ENCODE measurements at regions not wholly inside any gene's neighbourhood (a gene's known extent, or its start where the extent isn't known, plus 50 kb on each side); places are given as distances from the start of the nearest gene placed in this dataset.

DNA sequence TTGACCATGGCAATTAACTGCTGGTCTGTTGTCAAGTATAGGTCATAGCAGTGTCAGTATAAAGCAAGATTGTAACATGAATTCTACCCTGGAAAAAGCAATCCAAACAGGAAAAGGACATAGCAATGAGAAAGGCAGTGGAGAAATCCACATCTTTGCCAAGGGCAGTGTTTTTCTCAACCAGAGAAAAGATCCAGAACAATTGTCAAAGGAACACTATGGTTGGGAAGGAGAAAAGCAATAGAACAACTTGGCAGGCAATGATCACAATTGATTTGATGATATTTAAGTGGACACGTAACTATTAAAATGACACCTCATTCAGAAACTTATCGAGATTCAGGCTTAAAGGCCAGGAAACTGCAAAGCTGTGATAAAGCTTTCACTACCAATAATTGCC, 271.1 kb downstream of the DIPK2A start:
- intact Hi-C loops (cut with DNase I, micrococcal nuclease): no loop called here
- CTCF ChIA-PET: no interaction called here
- Mint-ChIP-seq H3K27ac (no peak overlapping the region), H3K4me3 (no peak overlapping the region), H3K4me1 (no peaks in the 10 kb centered on the region), H3K9me3 (ENCODE audit: low read depth) (no peaks in the 10 kb centered on the region), H3K36me3 (ENCODE audit: low read depth) (no peaks in the 10 kb centered on the region), H3K27me3 (peaks cover 3% of the 10 kb centered on the region)
- POLR2A ChIA-PET: no interaction called here
- DNase-seq (no peak), ATAC-seq (no peak)

DNA sequence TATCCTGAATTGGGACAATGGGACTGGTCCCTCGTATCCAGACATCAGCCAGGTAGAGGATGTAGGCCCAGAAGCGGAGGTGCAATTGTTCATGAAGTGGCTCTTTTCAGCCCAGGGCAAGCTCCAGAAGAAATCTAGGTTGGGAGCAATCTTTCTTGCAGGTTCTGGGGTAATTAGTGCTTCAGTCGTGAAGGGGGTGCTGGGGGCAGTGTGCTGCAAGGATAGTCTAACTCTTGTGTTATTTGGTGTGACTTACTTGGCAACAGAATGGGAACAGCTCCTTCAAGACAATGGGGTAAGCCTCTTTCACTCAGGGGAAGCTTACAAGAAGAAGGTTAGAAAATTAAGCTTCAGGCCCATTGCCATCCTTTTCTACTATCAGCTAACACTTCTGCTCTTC, 273.0 kb downstream of the DIPK2A start:
- Mint-ChIP-seq H3K36me3 (ENCODE audit: low read depth) (no peaks in the 10 kb centered on the region), H3K9me3 (ENCODE audit: low read depth) (no peaks in the 10 kb centered on the region), H3K27ac (no peak overlapping the region), H3K27me3 (peaks cover 3% of the 10 kb centered on the region), H3K4me3 (no peak overlapping the region), H3K4me1 (no peaks in the 10 kb centered on the region)
- ATAC-seq (no peak), DNase-seq (peak; percentile 4)
- ChIA-PET CTCF (interaction anchor here (0.5 to 0.9 kb wide), 2 partner anchors 10 to 25 kb away, joined by 3 read pairs; no protein-coding TSS in a partner anchor), POLR2A (no interaction called here)
- intact Hi-C loops (cut with DNase I, micrococcal nuclease): no loop called here

DNA sequence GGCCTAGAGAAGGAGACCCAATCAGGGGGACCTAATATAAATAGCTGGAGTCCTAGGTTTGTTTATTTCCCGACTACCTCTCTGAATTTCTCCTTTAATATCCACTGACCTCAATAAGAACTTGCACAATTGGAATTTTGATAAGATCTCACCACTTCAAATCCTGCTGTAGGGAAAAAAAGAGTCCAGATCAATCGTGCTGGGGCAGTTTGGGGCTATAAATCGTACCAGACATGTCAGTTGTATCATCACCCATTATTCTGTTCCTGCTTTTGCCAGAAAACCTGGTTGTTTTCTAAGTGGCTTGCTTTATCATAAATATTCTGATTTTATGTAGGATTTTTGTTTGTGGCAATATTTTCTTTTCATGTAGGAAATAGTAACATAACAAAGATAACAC, 281.3 kb downstream of the DIPK2A start:
- no peaks in the 10 kb centered on the region for H3K4me1 Mint-ChIP-seq
- no peaks in the 10 kb centered on the region for H3K36me3 Mint-ChIP-seq (ENCODE audit: low read depth)
- CTCF ChIA-PET: no interaction called here
- H3K27ac Mint-ChIP-seq: no peak overlapping the region
- H3K4me3 Mint-ChIP-seq: no peak overlapping the region
- ATAC-seq (no peak), DNase-seq (no peak)
- H3K27me3 Mint-ChIP-seq: peaks cover 9% of the 10 kb centered on the region
- no peaks in the 10 kb centered on the region for H3K9me3 Mint-ChIP-seq (ENCODE audit: low read depth)
- POLR2A ChIA-PET: no interaction called here
- intact Hi-C loops (cut with DNase I, micrococcal nuclease): no loop called here

DNA sequence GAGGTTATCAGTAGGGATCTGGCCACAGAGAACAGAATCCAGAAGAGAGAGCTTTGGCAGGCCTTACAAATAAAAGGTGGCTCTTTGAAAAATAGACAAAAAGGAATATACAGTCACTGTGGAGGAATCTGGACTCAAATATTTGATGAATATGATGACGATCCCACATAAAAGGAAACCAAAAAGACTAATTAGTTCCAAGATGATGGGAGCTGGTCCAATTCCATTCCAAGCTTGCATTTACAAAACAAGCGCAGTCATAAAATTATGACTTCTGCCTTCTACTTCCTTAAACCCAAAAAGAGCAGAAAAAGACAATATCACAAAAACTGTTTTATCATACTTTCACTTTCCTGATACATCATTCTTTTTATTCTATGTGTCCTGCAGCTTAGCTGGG, 285.8 kb downstream of the DIPK2A start:
- H3K4me1 Mint-ChIP-seq: no peaks in the 10 kb centered on the region
- H3K27me3 Mint-ChIP-seq: peaks cover 13% of the 10 kb centered on the region
- no peaks in the 10 kb centered on the region for H3K9me3 Mint-ChIP-seq (ENCODE audit: low read depth)
- no peak for DNase-seq
- POLR2A ChIA-PET: no interaction called here
- no peak overlapping the region for H3K27ac Mint-ChIP-seq
- intact Hi-C loops (cut with DNase I, micrococcal nuclease): no loop called here
- no peak overlapping the region for H3K4me3 Mint-ChIP-seq
- H3K36me3 Mint-ChIP-seq (ENCODE audit: low read depth): no peaks in the 10 kb centered on the region
- no peak for ATAC-seq
- CTCF ChIA-PET: no interaction called here

GRCh38 chr3:144259267-144259666, 287.6 kb downstream of the DIPK2A start:
- Mint-ChIP-seq H3K9me3 (ENCODE audit: low read depth) (no peaks in the 10 kb centered on the region), H3K36me3 (ENCODE audit: low read depth) (no peaks in the 10 kb centered on the region), H3K4me3 (no peak overlapping the region), H3K27me3 (peaks cover 8% of the 10 kb centered on the region), H3K27ac (no peak overlapping the region), H3K4me1 (no peaks in the 10 kb centered on the region)
- ATAC-seq (no peak), DNase-seq (no peak)
- ChIA-PET CTCF (no interaction called here), POLR2A (no interaction called here)
- intact Hi-C loops (cut with DNase I, micrococcal nuclease): no loop called here

DNA sequence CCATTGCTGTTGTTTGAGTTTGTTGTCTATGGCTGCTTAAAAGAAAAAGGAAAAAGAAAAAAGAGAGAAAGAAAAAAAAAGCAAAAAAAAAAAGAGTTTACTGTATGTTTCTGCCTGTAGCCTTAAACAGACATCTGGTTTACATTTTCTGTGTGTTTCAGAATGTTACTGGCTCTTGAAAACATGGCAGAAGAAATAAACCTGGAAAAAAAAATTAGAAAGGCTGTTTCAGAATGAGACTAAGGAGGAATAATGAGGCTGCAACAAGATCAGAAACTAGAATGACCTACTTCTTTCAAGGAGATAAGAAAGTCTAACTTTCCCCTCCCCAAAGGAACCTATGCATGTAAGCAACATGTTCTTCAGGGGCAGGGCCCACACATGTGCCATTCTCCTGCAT, 292.1 kb downstream of the DIPK2A start:
- Mint-ChIP-seq H3K27me3 (peaks cover 4% of the 10 kb centered on the region), H3K9me3 (ENCODE audit: low read depth) (no peaks in the 10 kb centered on the region), H3K4me1 (no peaks in the 10 kb centered on the region), H3K4me3 (no peak overlapping the region), H3K36me3 (ENCODE audit: low read depth) (no peaks in the 10 kb centered on the region), H3K27ac (no peak overlapping the region)
- DNase-seq (no peak), ATAC-seq (no peak)
- intact Hi-C loops (cut with DNase I, micrococcal nuclease): no loop called here
- ChIA-PET POLR2A (no interaction called here), CTCF (interaction anchor here (0.7 kb wide), 1 partner anchor 98 kb away, joined by 3 read pairs; no protein-coding TSS in a partner anchor)

DNA sequence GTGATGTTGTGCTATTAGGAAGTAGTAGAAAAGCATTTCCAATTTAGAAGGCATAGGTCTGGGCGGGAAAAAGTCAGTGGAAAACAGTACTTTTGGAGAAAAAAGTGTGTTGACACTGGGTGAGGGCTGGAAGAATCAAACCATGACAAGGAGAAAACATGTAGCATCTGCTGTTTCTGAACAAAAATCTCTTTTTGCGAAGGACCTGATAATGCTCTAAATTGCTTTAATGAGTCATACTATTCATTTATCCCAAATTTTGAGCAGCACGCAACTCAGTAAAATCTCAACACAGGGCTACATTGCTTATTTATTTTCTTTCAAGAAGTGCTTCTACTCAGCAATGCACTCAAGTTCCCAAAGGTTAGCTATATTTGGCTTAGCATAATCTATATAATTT, 292.7 kb downstream of the DIPK2A start:
- Mint-ChIP-seq H3K4me3 (no peak overlapping the region), H3K9me3 (ENCODE audit: low read depth) (no peaks in the 10 kb centered on the region), H3K4me1 (no peaks in the 10 kb centered on the region), H3K27ac (no peak overlapping the region), H3K36me3 (ENCODE audit: low read depth) (no peaks in the 10 kb centered on the region), H3K27me3 (peaks cover 4% of the 10 kb centered on the region)
- POLR2A ChIA-PET: no interaction called here
- no peak for DNase-seq
- intact Hi-C loops (cut with DNase I, micrococcal nuclease): no loop called here
- CTCF ChIA-PET: no interaction called here
- ATAC-seq: no peak

DNA sequence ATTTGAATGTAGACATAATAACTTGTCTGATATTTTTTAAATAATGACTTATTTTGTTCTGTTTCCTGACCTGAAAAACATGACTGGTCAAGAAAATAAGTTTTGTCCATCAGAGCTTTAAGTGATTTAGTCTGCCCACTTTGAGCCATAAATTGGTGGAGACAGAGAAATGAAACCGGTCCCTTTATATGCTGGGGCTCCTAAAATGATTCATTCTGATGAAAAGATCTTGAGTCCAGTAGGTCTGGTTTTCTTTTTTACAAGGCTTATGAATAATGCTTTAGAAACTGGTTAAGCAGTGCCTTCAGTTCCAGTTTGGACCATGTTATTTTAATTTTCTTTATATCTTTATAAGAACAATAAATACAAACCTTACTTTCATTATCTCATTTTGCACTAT, 293.2 kb downstream of the DIPK2A start:
- no peak overlapping the region for H3K4me3 Mint-ChIP-seq
- POLR2A ChIA-PET: no interaction called here
- ATAC-seq (no peak), DNase-seq (no peak)
- H3K27me3 Mint-ChIP-seq: peaks cover 4% of the 10 kb centered on the region
- H3K9me3 Mint-ChIP-seq (ENCODE audit: low read depth): no peaks in the 10 kb centered on the region
- H3K27ac Mint-ChIP-seq: no peak overlapping the region
- CTCF ChIA-PET: no interaction called here
- H3K36me3 Mint-ChIP-seq (ENCODE audit: low read depth): no peaks in the 10 kb centered on the region
- no peaks in the 10 kb centered on the region for H3K4me1 Mint-ChIP-seq
- intact Hi-C loops (cut with DNase I, micrococcal nuclease): no loop called here

- intact Hi-C loops (cut with DNase I, micrococcal nuclease): no loop called here
- Mint-ChIP-seq H3K36me3 (ENCODE audit: low read depth) (no peaks in the 10 kb centered on the region), H3K27ac (no peak overlapping the region), H3K27me3 (peaks cover 2% of the 10 kb centered on the region), H3K9me3 (ENCODE audit: low read depth) (no peaks in the 10 kb centered on the region), H3K4me1 (no peaks in the 10 kb centered on the region), H3K4me3 (no peak overlapping the region)
- no peak for ATAC-seq
- CTCF ChIA-PET: no interaction called here
- no peak for DNase-seq
- POLR2A ChIA-PET: no interaction called here
Observed at GRCh38 chr3:144265542-144266100, 294.0 kb downstream of the DIPK2A start.

GRCh38 chr3:144270100-144270499, 298.5 kb downstream of the DIPK2A start:
- Mint-ChIP-seq H3K4me3 (no peak overlapping the region), H3K9me3 (ENCODE audit: low read depth) (no peaks in the 10 kb centered on the region), H3K36me3 (ENCODE audit: low read depth) (no peaks in the 10 kb centered on the region), H3K27ac (no peak overlapping the region), H3K27me3 (no peaks in the 10 kb centered on the region), H3K4me1 (peaks cover 2% of the 10 kb centered on the region)
- no peak for DNase-seq
- POLR2A ChIA-PET: no interaction called here
- CTCF ChIA-PET: interaction anchor here (0.6 to 0.7 kb wide), 2 partner anchors 25 to 974 kb away, joined by 3 to 4 read pairs; no protein-coding TSS in a partner anchor
- ATAC-seq: no peak
- intact Hi-C loops (cut with DNase I, micrococcal nuclease): no loop called here

DNA sequence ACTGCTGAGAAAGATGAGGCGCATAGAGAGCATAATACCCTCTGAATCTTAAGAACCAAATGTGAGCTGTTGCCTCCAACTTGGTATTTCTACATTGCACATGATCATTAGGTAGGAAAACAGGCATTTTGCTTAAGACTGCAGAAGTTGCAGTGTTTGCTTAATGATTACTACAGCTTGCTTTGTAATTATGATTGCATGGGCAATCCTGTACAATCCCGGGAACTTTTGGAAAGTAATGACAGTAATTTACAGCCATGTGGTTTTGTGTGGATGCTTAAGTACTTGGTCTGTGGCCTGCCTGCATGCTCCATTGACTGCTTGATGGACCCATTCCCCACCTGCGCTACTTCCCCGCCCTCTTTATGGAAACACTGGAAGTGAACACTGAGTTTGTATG, 301.1 kb downstream of the DIPK2A start:
- Mint-ChIP-seq H3K27me3 (no peaks in the 10 kb centered on the region), H3K4me3 (no peak overlapping the region), H3K4me1 (peaks cover 3% of the 10 kb centered on the region), H3K27ac (no peak overlapping the region), H3K36me3 (ENCODE audit: low read depth) (no peaks in the 10 kb centered on the region), H3K9me3 (ENCODE audit: low read depth) (no peaks in the 10 kb centered on the region)
- DNase-seq (no peak), ATAC-seq (no peak)
- ChIA-PET CTCF (no interaction called here), POLR2A (no interaction called here)
- intact Hi-C loops (cut with DNase I, micrococcal nuclease): no loop called here

- ChIA-PET POLR2A (no interaction called here), CTCF (no interaction called here)
- Mint-ChIP-seq H3K27ac (no peak overlapping the region), H3K4me3 (no peak overlapping the region), H3K4me1 (peaks cover 3% of the 10 kb centered on the region), H3K36me3 (ENCODE audit: low read depth) (no peaks in the 10 kb centered on the region), H3K27me3 (no peaks in the 10 kb centered on the region), H3K9me3 (ENCODE audit: low read depth) (no peaks in the 10 kb centered on the region)
- ATAC-seq (no peak), DNase-seq (no peak)
- intact Hi-C loops (cut with DNase I, micrococcal nuclease): no loop called here
Observed at GRCh38 chr3:144273601-144274000, 302.0 kb downstream of the DIPK2A start.

GRCh38 chr3:144275005-144275404, 303.4 kb downstream of the DIPK2A start:
- Mint-ChIP-seq H3K36me3 (ENCODE audit: low read depth) (no peaks in the 10 kb centered on the region), H3K4me1 (peaks cover 3% of the 10 kb centered on the region), H3K27me3 (no peaks in the 10 kb centered on the region), H3K27ac (no peak overlapping the region), H3K4me3 (no peak overlapping the region), H3K9me3 (ENCODE audit: low read depth) (no peaks in the 10 kb centered on the region)
- intact Hi-C loops (cut with DNase I, micrococcal nuclease): no loop called here
- ChIA-PET POLR2A (no interaction called here), CTCF (no interaction called here)
- DNase-seq (no peak), ATAC-seq (no peak)

Data from activated CD4-positive, alpha-beta T cell treated with anti-CD3 and anti-CD28 coated beads for 36 hours (primary cell).